Loucy (cell line): ENCODE measurements at regions not wholly inside any gene's neighbourhood (a gene's known extent, or its start where the extent isn't known, plus 50 kb on each side); places are given as distances from the start of the nearest gene placed in this dataset.

Experiments
- EZH2phosphoT487 ChIP-seq: fragments of 200-600 bp; IDR thresholded peaks from 2 replicates; pipeline ENCODE4 v1.6.1; 2018; ENCODE audit warnings: antibody characterized with exemption, mild to moderate bottlenecking, moderate library complexity, borderline replicate concordance
- TF ChIP-seq, protein P1 (sequence below): fragments of 200-600 bp; sonication (generic); conservative IDR thresholded peaks from 2 replicates; pipeline ENCODE4 v1.5.1; 2014; ENCODE audit warnings: mild to moderate bottlenecking, antibody characterized with exemption, low read length

DNA sequence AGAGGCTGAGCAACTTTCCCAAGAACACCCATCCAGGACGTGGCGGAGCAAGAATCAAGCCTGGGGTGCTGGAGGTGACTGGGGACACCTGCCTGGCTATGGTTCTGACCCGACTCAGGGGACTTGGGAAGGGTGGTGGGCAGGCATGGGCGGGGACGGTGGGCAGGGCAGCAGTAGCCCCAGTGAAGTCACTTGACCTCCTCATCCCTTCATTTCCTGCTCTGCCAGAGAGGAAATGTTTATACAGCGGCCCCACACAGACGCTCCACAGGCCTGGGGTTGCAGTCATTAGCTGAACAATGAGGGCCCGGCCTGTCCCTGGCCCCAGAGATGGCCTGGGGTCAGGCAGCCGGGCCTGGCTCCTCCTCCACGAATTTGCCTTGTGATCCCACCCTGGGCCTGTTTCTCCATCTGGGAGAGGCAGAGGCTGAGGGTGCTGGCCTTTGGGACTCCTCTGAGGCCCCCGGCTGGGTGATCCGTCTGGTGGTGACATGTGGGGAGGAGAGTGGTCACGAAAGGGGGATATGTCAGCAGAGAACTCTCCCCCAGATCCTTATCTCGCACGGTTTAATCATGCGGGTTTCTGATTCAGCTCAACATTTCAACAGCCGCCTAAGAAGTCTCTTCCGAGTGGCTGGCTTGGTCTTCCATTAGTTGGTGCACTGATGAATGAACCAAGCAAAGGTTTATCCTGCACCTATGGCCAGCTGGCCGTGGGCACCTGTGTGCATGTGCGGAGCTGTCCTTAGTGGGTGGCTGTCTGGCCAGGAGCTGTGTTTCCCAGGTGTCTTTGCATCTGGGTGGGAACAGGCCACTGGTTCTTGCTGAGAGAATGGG lies 175.9 kb downstream of the IRF8 start:
- TF ChIP-seq, protein P1, sequence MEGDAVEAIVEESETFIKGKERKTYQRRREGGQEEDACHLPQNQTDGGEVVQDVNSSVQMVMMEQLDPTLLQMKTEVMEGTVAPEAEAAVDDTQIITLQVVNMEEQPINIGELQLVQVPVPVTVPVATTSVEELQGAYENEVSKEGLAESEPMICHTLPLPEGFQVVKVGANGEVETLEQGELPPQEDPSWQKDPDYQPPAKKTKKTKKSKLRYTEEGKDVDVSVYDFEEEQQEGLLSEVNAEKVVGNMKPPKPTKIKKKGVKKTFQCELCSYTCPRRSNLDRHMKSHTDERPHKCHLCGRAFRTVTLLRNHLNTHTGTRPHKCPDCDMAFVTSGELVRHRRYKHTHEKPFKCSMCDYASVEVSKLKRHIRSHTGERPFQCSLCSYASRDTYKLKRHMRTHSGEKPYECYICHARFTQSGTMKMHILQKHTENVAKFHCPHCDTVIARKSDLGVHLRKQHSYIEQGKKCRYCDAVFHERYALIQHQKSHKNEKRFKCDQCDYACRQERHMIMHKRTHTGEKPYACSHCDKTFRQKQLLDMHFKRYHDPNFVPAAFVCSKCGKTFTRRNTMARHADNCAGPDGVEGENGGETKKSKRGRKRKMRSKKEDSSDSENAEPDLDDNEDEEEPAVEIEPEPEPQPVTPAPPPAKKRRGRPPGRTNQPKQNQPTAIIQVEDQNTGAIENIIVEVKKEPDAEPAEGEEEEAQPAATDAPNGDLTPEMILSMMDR = no peak
- TF ChIP-seq EZH2phosphoT487 = no peak
